HG03039 (cell line): ENCODE measurements at regions not wholly inside any gene's neighbourhood (a gene's known extent, or its start where the extent isn't known, plus 50 kb on each side); places are given as distances from the start of the nearest gene placed in this dataset.
"Not testable (repeated sequence)": the region's sequence is repeated elsewhere in the genome, so short reads cannot be mapped to it uniquely, and the experiment has no call there.

Experiments used
- ATAC-seq: cut with Tn5 transposase; IDR thresholded peaks from one replicate; pipeline ENCODE4 v1.9.1; 2021; ENCODE audit warnings: mild to moderate bottlenecking, moderate library complexity; ENCODE audit not compliant: unreplicated experiment

DNA sequence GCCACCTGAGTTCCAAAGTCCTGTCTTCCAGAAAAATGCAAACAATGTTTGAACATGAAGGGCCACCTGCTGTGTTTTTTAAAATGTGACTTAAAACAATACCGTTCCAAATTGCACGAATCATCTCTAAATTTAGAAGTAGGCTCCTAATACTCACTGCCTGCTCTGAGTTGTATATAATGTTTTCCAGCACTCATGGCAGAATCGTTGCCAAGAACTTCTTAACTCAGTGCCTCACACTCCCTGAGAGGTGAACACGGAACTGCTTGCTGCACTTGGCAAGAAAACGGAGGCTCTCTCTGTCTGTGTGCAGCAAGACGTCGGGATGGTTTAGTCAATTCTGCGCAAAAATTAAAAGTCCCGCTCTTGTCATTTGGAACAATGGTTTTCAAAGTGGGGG, 757.3 kb upstream of the AUTS2 start:
- ATAC-seq, result no peak

GRCh38 chr7:68843985-68844384, 754.3 kb upstream of the AUTS2 start:
- ATAC-seq, result not testable (repeated sequence)

GRCh38 chr7:68846811-68847325, 751.4 kb upstream of the AUTS2 start:
- ATAC-seq, result no peak

GRCh38 chr7:68853254-68853653, 745.0 kb upstream of the AUTS2 start:
- ATAC-seq, result no peak

- ATAC-seq, result no peak
Observed at GRCh38 chr7:68857571-68857970, 740.7 kb upstream of the AUTS2 start.

GRCh38 chr7:68858497-68858896, 739.8 kb upstream of the AUTS2 start:
- no peak for ATAC-seq

DNA sequence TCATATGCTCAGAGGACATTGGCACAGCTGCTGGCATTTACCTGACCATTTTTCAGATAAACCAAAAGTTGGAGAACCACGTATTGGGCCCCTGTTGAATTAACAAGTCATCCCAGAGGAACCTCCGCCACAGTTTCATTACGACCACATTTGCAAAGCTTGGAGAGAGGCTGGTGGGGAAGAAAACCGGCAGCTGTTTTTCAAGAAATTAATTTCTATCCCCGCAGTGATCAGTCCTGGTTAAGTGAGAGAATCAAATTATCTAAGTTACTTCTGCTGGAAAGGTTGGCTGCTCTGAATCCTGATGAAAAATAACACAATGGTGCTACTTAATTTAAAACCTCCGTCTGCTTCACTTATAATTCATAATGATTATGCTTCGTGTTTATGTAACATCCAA, 737.1 kb upstream of the AUTS2 start:
- ATAC-seq, result no peak

DNA sequence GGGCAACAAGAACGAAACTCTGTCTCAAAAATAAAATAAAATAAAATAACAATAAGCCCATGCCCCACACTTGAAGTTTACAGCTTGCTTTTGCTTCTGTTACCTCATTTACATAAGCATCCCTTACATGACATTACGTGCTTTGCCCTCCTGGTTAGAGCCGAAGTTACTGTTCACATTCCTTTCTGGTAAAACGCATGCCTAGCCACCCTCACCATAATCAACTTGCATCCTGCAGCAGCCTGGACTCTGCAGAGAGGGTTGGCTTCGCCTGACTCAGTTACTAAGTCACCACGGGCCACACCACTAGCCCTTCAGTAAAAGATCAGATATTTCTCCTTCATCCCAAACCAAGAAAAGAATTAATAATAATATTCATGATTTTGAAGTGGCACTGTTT, 736.0 kb upstream of the AUTS2 start:
- ATAC-seq, result no peak

DNA sequence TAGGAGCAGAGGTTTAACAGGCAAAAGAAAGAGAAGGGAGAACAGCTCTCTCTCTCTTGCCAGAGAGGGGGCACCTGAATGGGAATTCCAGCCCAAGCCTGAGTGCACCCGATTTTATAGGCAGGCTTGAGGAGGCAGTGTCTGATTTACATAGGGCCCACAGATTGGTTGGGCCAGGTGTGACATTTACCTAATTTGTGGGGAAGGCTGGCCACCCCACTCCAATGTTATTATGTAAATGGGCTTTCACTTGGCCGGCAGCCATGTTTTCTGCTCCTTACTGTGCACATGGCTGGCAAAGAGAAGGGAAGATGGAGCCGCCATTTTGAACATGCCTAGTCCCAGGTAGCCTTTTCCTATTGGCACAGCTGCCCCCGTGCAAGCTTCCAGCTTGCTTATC, 735.5 kb upstream of the AUTS2 start:
- no peak for ATAC-seq

DNA sequence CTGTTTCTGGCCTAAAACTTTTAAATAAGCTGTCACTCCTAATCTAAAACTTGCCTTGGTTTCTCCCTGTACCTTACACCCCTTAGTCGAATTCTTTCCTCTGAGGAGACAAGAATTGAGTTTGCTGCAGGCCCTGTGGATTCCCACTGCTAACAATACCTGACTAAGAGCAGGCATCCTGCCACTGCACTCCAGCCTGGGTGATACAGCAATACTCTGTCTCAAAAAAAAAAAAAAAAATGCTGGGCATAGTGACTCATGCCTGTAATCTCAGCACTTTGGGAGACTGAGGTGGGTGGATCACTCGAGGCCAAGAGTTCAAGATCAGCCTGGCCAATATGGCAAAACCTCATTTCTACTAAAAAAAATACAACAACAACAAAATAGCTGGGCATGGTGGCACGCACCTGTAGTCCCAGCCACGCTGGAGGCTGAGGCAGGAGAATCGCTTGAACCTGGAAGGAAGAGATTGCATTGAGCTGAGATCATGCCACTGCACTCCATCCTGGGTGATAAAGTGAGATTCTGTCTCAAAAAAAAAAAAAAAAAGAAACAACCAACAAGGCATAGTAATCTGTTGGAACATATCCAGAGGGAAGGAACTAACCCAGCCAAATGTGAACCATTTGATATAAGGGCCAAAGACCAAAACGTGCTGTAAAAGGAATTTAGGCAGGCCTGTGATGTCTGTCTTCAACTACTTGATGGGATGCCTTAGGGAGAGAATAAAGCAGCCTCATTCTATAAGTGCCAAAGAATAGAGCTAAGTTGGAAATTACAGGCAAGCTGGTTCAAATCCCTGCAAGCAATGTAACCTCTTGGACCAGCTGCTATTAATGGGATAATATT, 732.7 kb upstream of the AUTS2 start:
- no peak for ATAC-seq

DNA sequence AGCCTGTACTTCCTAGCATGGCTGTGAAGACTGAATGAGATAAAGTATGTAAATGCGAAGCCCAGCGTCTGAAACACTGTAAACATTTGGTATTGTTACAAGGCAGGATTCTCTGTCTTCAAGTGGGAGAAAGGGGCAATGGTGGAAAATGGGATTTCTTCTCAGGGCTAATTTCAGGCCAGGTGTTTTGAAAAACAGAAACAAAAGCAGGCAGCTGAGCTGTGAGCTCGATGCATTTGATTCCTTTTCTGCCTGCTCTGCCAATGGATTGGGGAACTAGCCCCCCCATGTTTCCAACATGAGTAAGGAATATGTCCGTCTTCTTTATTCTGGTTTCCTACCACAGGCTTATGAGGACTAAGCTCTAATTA, 732.1 kb upstream of the AUTS2 start:
- no peak for ATAC-seq

GRCh38 chr7:68866721-68867120, 731.6 kb upstream of the AUTS2 start:
- ATAC-seq, result not testable (repeated sequence)

DNA sequence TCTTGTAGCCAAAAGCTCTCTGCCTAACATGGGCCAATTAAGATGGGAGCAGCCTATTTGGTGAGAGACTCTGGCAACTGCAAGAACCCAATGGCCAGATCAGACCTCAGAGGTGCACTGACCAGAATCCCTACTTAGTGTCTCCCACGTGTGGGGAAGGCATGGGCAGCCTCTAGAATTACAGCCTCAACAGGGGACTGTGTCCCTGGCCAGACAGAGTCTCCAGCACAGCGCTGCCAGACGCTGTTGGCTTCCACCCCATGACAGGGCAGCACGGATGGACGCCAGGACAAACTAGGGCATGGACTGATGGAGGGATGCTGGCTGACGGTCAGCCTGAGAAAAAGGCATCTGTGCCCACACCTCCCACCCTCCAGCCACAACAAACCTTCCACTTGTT, 729.3 kb upstream of the AUTS2 start:
- ATAC-seq, result no peak

DNA sequence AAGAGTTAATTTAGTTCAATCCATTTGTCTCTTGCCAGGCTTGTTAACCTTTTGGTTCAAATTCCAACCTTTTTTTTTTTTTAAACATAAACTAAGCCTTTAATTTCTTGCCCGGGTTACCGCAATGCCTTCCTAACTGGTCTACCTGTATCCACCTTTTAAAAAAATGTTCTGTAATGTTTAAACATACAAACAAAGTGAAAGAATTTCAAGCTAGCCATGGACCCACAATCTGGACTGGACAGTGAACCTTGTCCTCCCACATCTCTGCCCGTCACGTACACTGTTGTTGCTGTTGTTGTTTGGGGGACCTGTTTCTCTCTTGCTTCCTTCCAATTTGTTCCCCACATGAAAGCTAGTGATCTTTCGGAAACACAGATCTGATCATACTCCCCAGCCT, 724.7 kb upstream of the AUTS2 start:
- ATAC-seq, result no peak

DNA sequence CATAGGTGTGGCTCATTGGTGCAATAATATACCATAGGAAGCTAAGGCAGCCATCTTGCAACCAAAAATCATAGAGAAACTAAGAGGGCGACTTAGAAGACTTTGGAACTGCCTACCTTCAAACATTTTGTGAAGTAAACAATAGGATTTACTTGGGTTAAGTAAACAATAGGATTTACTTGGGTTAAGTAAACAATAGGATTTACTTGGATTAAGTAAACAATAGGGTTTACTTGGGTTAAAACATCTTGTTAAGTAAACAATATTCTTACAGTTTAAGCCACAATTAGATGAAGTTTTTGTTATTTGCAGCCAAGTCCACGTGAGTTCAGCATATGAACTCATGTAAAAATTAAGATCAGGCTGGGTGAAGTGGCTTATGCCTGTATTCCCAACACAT, 722.4 kb upstream of the AUTS2 start:
- ATAC-seq, result no peak

- ATAC-seq, result not testable (repeated sequence)
Observed at GRCh38 chr7:68887116-68887515, 711.2 kb upstream of the AUTS2 start.

DNA sequence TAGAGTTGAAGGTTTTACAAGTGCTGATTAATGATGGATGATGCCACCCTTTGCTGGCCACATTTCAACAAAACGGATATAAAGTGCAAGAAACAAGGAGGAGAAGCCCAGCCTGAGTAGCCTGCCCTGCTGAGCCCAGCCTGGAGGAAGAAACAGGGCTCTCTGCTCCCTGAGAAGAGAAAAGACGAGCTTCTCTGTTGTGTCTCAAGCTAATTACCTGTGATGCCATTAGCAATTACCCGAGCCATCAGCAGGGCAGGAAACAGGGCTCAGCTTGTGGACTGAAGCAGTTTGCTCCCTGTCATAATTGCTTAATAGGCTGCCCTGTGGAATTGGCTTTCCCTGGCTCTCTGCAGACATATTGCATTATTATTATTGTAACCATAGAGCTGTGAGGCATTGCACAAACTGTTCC, 709.3 kb upstream of the AUTS2 start:
- no peak for ATAC-seq

DNA sequence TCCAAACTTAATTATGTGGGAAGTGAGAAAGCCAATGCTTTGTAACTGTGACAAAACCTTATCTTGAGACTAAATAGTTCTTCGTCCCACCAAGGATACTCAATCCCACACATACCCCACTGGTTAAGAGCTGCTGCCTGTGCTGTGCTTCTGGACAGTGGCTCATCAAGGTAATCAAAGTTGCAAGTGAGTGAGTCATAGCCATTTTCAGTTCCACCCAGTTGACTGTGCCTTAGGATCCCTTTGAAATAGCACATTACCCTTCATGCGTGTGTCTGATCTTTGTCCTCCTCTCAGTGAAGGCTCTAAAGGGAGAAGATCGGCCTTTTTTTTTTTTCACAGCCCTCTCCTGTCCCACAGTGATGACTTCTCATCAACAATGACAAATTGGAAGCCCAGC, 706.0 kb upstream of the AUTS2 start:
- no peak for ATAC-seq

- ATAC-seq, result no peak
Observed at GRCh38 chr7:68893411-68893810, 704.9 kb upstream of the AUTS2 start.

- ATAC-seq, result not testable (repeated sequence)
Observed at GRCh38 chr7:68899156-68899555, 699.1 kb upstream of the AUTS2 start.

DNA sequence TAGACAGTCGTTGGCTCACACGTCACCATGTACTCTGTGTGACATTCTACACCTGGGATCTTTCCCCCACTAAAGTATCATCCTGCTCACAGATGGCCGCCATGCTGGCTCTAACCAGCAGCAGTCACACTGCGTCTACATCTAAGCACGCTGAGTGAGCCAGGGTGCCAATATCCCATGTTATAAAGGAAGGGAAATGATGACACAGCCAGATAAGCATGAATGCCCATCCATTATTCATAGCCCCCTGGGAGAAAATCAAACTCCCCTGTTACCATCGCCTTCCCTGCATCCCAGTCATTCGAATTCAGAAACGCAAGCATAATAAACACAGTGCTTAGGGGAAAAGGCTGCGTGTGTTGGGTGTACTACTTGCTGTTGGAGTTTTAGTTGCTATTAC, 698.2 kb upstream of the AUTS2 start:
- no peak for ATAC-seq

- no peak for ATAC-seq
Observed at GRCh38 chr7:68904630-68905029, 693.6 kb upstream of the AUTS2 start.

DNA sequence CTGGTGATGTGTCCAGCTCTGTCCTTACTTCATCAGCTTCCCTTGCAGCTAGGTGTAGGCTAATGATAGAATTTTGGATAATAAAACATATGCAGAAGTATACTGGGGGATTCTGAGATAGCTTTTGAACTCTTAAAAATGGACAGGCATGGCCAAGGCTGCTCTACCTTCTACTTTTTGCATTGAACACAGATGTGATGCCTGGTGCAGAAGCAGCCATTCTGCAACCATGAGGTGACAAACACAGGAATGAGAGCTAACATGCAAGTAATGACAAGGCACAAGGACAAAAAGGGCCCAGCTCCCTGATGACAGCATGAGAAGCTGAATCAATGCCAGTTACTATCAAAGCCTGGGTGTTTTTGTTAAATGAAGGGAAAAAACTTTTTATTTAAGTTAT, 686.5 kb upstream of the AUTS2 start:
- no peak for ATAC-seq
